Tibial nerve (tissue), 3 donors: ENCODE measurements at regions not wholly inside any gene's neighbourhood (a gene's known extent, or its start where the extent isn't known, plus 50 kb on each side); places are given as distances from the start of the nearest gene placed in this dataset.

Experiments
- EP300 ChIP-seq, 2 donors: sonication (generic); formaldehyde crosslinking; IDR thresholded peaks; one replicate each; pipeline ENCODE4 v1.6.1; 2017; ENCODE audit warnings: antibody characterized with exemption in 2 of 2, mild to moderate bottlenecking in 1 of 2
- POLR2A ChIP-seq, 2 donors: fragments of 450-650 bp; IDR thresholded peaks; one replicate each; pipeline ENCODE4 v1.6.1; 2017; ENCODE audit warnings: antibody characterized with exemption in 2 of 2, mild to moderate bottlenecking in 2 of 2, moderate library complexity in 2 of 2

- TF ChIP-seq POLR2A (IDR thresholded peaks at IDR 0.05), result no peak
- no peak for TF ChIP-seq EP300 (IDR thresholded peaks at IDR 0.05)
Measured at GRCh38 chr6:99709062-99709461, 102.4 kb downstream of the PRDM13 start.
